NB4 (cell line): ENCODE measurements at regions not wholly inside any gene's neighbourhood (a gene's known extent, or its start where the extent isn't known, plus 50 kb on each side); places are given as distances from the start of the nearest gene placed in this dataset.

Experiments
- DNase-seq: peaks from one replicate; pipeline ENCODE4 v3.0.0; 2010; ENCODE audit warnings: low read depth
- H3K4me3 ChIP-seq: one replicate; pipeline ENCODE4 v1.5.1; 2011; ENCODE audit warnings: mild to moderate bottlenecking, low read depth, low read length, moderate library complexity
- MYC ChIP-seq: IDR thresholded peaks from 2 replicates; pipeline ENCODE4 v1.6.1; 2011; ENCODE audit warnings: low read depth, low read length
- POLR2A ChIP-seq: IDR thresholded peaks from 2 replicates; pipeline ENCODE4 v1.6.1; 2011; ENCODE audit warnings: mild to moderate bottlenecking; ENCODE audit not compliant: insufficient read length; ENCODE audit errors: extremely low read depth
- TF ChIP-seq, protein P1 (sequence below): IDR thresholded peaks from one replicate; pipeline ENCODE4 v1.5.1; 2012; ENCODE audit warnings: low read depth, low read length
- TF ChIP-seq, protein P2 (sequence below): IDR thresholded peaks from 2 replicates; pipeline ENCODE4 v1.6.1; 2011; ENCODE audit warnings: low read depth, low read length

DNA sequence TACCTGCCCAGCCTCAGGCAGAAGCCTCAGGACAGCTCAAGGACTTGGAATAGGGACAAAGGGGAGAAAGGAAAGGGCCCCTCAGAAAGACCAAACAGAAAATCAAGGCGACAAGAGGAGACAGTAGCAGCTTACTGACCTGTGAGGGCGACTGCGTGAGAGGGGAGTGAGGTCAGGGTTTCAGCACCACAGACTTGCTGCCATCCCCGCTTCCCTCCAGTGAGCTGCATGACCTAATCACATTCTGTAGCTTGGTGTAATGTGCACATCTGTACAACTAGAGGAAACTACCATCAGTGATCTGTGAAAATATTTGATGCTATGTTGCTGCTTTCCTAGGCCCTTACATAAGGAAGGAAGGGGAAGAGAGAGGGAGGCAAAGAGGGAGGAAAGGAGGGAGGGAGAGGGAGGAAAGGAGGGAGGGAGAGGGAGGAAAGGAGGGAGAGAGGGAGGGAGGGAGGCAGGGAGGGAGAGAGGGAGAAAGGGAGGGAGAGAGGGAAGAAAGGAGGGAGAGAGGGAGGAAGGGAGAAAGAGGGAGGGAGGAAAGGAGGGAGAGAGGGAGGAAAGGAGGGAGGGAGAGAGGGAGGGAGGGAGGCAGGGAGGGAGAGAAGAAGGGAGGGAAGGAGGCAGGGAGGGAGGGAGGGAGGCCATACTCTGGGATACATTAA lies 404.9 kb upstream of the CDH5 start:
- no peak for DNase-seq
- no peak overlapping the region for H3K4me3 ChIP-seq
- no peak for TF ChIP-seq MYC
- no peak for TF ChIP-seq POLR2A
- TF ChIP-seq, protein P1, sequence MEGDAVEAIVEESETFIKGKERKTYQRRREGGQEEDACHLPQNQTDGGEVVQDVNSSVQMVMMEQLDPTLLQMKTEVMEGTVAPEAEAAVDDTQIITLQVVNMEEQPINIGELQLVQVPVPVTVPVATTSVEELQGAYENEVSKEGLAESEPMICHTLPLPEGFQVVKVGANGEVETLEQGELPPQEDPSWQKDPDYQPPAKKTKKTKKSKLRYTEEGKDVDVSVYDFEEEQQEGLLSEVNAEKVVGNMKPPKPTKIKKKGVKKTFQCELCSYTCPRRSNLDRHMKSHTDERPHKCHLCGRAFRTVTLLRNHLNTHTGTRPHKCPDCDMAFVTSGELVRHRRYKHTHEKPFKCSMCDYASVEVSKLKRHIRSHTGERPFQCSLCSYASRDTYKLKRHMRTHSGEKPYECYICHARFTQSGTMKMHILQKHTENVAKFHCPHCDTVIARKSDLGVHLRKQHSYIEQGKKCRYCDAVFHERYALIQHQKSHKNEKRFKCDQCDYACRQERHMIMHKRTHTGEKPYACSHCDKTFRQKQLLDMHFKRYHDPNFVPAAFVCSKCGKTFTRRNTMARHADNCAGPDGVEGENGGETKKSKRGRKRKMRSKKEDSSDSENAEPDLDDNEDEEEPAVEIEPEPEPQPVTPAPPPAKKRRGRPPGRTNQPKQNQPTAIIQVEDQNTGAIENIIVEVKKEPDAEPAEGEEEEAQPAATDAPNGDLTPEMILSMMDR, result no peak
- TF ChIP-seq, protein P2, sequence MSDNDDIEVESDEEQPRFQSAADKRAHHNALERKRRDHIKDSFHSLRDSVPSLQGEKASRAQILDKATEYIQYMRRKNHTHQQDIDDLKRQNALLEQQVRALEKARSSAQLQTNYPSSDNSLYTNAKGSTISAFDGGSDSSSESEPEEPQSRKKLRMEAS, result no peak

DNA sequence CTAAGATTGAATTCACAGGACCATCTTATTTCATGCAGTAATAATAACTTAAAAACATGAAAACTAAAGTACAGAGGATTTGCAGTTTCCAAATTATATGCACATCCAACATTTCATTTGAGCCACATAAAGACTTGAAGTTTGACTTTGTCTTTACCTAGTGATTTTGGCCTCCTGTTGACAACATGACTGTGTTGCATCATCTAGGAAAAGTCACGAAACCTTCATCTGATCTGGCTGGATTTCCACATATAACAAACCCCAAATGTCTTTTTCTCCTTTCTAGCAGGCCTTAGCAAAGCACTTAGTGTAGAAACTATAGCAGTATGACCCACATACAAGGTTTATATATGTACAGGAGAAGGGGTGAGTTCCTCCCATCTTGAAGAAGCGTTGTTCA lies 406.5 kb upstream of the CDH5 start:
- peak; percentile 10 for DNase-seq
- H3K4me3 ChIP-seq, result no peak overlapping the region
- no peak for TF ChIP-seq POLR2A
- TF ChIP-seq, protein P1, result no peak
- TF ChIP-seq MYC, result no peak

DNA sequence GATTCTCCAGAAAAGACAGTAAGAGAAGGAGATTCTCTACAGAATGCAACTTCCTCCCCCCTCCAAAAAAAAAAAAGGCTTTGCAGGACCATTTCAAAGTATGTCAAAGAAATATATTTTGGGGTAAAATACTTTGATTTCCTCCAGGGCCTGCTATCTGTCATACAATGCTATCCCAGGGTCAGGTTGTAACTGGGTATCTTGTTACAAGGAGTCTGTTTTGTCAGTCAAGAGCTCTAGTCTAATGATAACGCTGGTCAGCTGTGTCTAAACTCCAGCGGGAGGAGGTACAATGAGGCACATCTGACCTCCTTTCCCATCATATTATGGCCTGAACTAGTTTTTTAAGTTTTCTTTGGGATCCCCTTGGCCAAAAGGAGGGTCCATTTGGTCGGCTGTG lies 408.4 kb upstream of the CDH5 start:
- no peak for DNase-seq
- no peak for TF ChIP-seq POLR2A
- TF ChIP-seq, protein P2, result no peak
- no peak overlapping the region for H3K4me3 ChIP-seq

DNA sequence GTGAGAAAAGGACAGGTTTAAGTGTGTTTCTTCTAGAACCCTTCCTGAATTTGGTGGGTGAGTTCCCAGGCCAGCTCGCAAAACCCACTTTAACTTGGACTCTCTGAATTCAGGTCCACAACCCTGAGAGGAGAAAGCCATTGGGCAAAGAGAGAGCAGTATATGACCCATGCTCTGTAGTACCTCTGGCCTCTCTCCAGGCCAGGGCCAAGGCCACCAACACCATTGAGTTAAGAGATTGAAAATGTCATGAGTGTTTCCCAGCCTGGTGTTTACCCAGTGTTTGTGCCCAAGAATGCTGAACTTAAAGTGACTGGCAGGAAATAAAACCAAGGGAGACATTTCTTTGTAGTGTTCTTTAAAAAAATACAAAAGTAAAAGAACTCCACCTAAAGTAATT lies 410.4 kb upstream of the CDH5 start:
- TF ChIP-seq, protein P2, result no peak
- TF ChIP-seq, protein P1, result no peak
- TF ChIP-seq POLR2A (no peak), MYC (no peak)

DNA sequence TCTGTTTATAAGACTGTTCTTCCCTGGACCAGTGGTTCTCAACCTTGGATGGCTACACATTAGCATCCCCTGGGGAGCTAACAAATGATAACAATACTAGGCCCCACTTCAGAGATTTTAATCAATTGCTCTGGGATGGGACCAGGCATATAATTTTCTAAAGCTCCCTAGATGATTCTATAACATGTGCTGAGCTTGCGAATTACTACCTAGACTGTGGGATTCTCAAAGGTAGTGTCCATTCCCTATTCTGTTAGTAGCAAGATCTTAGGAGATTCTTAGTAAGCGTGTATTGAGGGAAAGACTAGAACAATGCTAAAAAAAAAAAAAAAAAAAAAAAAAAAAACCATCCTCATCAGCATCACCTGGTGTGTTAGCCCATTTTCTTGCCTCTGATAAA lies 412.0 kb upstream of the CDH5 start:
- no peak for DNase-seq
- TF ChIP-seq POLR2A, result no peak
- TF ChIP-seq, protein P1, result no peak
- TF ChIP-seq MYC, result no peak
- TF ChIP-seq, protein P2, result no peak
- no peak overlapping the region for H3K4me3 ChIP-seq

More for the DNA sequence above, 410.4 kb upstream of the CDH5 start:
- no peak for DNase-seq
- H3K4me3 ChIP-seq, result no peak overlapping the region

DNA sequence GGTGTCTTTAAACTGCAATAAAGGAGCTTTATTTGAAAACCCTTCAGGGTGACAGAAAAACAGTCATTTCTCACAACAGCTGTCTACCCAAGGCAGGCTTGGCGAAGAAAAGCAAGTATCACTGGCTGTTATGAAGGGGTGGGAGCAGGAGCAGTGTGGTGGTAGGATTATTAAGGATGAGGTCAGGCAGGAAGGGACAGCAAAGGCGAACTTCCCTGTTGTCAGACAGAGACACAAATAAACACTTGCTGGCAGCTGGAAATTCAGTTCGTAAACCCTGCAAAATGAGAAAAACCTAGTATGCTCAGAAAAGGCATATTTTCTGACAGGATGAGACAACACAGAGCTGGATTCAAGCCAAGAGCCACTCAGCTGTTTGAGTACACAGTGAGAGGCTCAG lies 416.3 kb upstream of the CDH5 start:
- TF ChIP-seq, protein P2, result no peak
- TF ChIP-seq, protein P1, result no peak
- TF ChIP-seq POLR2A, result no peak
- no peak for TF ChIP-seq MYC
- no peak for DNase-seq
- no peak overlapping the region for H3K4me3 ChIP-seq
